Ishikawa (cell line): ENCODE measurements at regions not wholly inside any gene's neighbourhood (a gene's known extent, or its start where the extent isn't known, plus 50 kb on each side); places are given as distances from the start of the nearest gene placed in this dataset.

ENCODE experiments used
- CEBPB ChIP-seq: IDR thresholded peaks from 2 replicates; pipeline ENCODE4 v1.6.1; 2012
- CREB1 ChIP-seq: IDR thresholded peaks from 2 replicates; pipeline ENCODE4 v1.6.1; 2012; ENCODE audit warnings: low read depth
- EGR1 ChIP-seq: IDR thresholded peaks from 2 replicates; pipeline ENCODE4 v1.6.1; 2012
- EP300 ChIP-seq: IDR thresholded peaks from 2 replicates; pipeline ENCODE4 v1.6.1; 2012; ENCODE audit warnings: borderline replicate concordance
- FOXM1 ChIP-seq: IDR thresholded peaks from 2 replicates; pipeline ENCODE4 v1.6.1; 2012; ENCODE audit warnings: low read depth, borderline replicate concordance
- NFIC ChIP-seq: IDR thresholded peaks from 2 replicates; pipeline ENCODE4 v1.6.1; 2012
- RAD21 ChIP-seq: IDR thresholded peaks from 2 replicates; pipeline ENCODE4 v1.6.1; 2012; ENCODE audit warnings: low read depth
- TAF1 ChIP-seq: IDR thresholded peaks from 2 replicates; pipeline ENCODE4 v1.6.1; 2012; ENCODE audit warnings: low read depth, mild to moderate bottlenecking
- TCF12 ChIP-seq: IDR thresholded peaks from 2 replicates; pipeline ENCODE4 v1.6.1; 2012; ENCODE audit warnings: low read depth
- TEAD4 ChIP-seq: IDR thresholded peaks from 2 replicates; pipeline ENCODE4 v1.6.1; 2012
- YY1 ChIP-seq: IDR thresholded peaks from 2 replicates; pipeline ENCODE4 v1.6.1; 2012; ENCODE audit warnings: low read depth
- ZBTB7A ChIP-seq: IDR thresholded peaks from 2 replicates; pipeline ENCODE4 v1.6.1; 2012; ENCODE audit warnings: low read depth
- TF ChIP-seq, protein P1 (sequence below): IDR thresholded peaks from 2 replicates; pipeline ENCODE4 v1.6.1; 2012
- TF ChIP-seq, protein P2 (sequence below): IDR thresholded peaks from 2 replicates; pipeline ENCODE4 v1.6.1; 2012
- TF ChIP-seq, protein P3 (sequence below): IDR thresholded peaks from 2 replicates; pipeline ENCODE4 v1.6.1; 2012; ENCODE audit warnings: low read depth, mild to moderate bottlenecking

DNA sequence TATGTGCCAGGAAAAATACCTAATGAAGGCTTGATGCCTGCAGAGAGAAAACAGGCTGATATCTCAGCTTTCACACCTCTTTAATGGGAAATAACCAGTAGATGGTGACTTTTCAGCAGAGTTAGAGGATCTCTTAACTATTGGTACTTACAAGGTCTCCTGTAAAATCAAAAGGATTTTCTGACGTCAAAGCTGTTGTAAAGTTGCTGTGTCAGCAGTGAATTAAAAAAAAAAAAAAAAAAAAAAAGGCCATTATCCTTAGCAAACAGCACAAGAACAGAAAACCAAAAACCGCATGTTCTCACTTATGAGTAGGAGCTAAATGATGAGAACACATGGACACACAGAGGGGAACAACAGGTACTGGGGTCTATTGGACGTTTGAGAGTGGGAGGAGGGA is 349.1 kb downstream of the AMY1C start:
- TF ChIP-seq, protein P1, sequence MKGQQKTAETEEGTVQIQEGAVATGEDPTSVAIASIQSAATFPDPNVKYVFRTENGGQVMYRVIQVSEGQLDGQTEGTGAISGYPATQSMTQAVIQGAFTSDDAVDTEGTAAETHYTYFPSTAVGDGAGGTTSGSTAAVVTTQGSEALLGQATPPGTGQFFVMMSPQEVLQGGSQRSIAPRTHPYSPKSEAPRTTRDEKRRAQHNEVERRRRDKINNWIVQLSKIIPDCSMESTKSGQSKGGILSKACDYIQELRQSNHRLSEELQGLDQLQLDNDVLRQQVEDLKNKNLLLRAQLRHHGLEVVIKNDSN, result no peak
- TF ChIP-seq NFIC (no peak), CREB1 (no peak), FOXM1 (no peak), ZBTB7A (no peak), RAD21 (no peak), EGR1 (no peak), EP300 (no peak), TEAD4 (no peak), CEBPB (no peak), YY1 (no peak), TCF12 (no peak), TAF1 (no peak)
- TF ChIP-seq, protein P2, sequence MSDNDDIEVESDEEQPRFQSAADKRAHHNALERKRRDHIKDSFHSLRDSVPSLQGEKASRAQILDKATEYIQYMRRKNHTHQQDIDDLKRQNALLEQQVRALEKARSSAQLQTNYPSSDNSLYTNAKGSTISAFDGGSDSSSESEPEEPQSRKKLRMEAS, result no peak
- TF ChIP-seq, protein P3, sequence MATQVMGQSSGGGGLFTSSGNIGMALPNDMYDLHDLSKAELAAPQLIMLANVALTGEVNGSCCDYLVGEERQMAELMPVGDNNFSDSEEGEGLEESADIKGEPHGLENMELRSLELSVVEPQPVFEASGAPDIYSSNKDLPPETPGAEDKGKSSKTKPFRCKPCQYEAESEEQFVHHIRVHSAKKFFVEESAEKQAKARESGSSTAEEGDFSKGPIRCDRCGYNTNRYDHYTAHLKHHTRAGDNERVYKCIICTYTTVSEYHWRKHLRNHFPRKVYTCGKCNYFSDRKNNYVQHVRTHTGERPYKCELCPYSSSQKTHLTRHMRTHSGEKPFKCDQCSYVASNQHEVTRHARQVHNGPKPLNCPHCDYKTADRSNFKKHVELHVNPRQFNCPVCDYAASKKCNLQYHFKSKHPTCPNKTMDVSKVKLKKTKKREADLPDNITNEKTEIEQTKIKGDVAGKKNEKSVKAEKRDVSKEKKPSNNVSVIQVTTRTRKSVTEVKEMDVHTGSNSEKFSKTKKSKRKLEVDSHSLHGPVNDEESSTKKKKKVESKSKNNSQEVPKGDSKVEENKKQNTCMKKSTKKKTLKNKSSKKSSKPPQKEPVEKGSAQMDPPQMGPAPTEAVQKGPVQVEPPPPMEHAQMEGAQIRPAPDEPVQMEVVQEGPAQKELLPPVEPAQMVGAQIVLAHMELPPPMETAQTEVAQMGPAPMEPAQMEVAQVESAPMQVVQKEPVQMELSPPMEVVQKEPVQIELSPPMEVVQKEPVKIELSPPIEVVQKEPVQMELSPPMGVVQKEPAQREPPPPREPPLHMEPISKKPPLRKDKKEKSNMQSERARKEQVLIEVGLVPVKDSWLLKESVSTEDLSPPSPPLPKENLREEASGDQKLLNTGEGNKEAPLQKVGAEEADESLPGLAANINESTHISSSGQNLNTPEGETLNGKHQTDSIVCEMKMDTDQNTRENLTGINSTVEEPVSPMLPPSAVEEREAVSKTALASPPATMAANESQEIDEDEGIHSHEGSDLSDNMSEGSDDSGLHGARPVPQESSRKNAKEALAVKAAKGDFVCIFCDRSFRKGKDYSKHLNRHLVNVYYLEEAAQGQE, result no peak

DNA sequence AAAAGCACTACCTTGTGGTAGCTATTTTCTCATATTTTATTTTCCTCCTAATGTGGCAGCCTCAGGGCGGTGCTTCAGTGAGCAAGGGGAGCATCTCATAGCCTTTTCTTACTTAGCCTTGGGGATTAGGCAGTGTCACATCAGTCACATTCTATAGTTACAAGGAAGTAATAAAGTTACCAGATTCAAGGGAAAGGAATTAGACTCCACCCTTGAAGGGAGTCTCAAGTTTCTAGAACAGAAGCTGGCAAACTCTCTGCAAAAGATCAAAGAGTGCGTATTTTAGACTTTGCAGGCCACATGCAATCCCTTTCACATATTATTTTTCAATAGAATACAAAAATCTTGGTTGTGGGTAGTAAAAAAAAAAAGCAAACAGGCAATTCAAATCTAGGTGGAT is 350.4 kb downstream of the AMY1C start:
- TF ChIP-seq CEBPB (no peak), ZBTB7A (no peak), TAF1 (no peak), FOXM1 (no peak), RAD21 (no peak), EP300 (no peak), EGR1 (no peak)
- TF ChIP-seq, protein P3, result no peak

DNA sequence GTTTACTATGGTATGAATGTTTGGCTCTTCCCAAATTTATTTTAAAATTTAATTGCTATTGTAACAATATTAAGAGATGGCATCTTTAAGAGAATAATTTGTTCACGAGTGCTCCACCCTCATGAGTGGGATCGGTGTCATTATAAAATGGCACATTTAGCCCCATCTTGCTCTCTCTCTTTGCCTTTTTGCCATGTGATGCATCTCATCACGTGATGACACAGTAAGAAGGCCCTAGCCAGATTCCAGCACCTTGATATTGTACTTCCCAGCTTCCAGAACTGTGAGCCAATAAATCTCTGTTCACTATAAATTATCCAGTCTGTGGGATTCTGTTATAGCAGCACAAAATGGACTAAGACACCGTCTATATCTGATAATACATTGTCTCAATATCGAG is 355.8 kb downstream of the AMY1C start:
- no peak for TF ChIP-seq FOXM1
- no peak for TF ChIP-seq TAF1
- TF ChIP-seq RAD21, result no peak
- TF ChIP-seq, protein P2, result no peak
- TF ChIP-seq, protein P1, result no peak
- no peak for TF ChIP-seq EGR1
- TF ChIP-seq ZBTB7A, result no peak
- no peak for TF ChIP-seq CREB1
- no peak for TF ChIP-seq YY1
- TF ChIP-seq, protein P3, result no peak
- no peak for TF ChIP-seq TEAD4
- TF ChIP-seq CEBPB, result no peak
- no peak for TF ChIP-seq TCF12
- no peak for TF ChIP-seq NFIC
- no peak for TF ChIP-seq EP300

DNA sequence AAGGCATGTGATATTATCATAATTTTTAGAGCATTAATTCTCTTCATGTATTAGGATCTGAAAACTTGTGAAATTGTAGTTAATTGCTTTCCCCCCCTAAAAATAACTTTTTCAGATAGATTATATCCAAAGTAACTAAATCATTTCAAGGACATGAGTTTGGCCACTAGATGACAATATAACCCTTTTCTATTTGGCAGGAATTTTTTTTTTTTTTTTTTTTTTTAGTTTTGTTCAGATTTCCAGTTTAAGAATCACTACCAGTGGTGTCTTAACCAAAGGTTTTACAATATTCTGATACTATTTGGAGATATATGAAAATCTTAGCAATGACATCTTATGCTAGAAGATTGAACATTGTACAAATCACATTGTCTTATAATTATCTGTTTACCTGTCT is 370.8 kb downstream of the AMY1C start:
- TF ChIP-seq TAF1, result no peak
- peak; percentile 37 for TF ChIP-seq RAD21
- TF ChIP-seq, protein P3, result no peak
